WI38 (cell line): ENCODE measurements at regions not wholly inside any gene's neighbourhood (a gene's known extent, or its start where the extent isn't known, plus 50 kb on each side); places are given as distances from the start of the nearest gene placed in this dataset.

Experiments used
- H3K4me3 ChIP-seq: 2 replicates; pipeline ENCODE4 v1.5.1; 2011; ENCODE audit warnings: low read depth, mild to moderate bottlenecking, control low read depth, low read length
- CTCF ChIP-seq: IDR thresholded peaks from 2 replicates; pipeline ENCODE4 v1.5.1; 2012; ENCODE audit warnings: low read depth, mild to moderate bottlenecking, control low read depth, low read length

GRCh38 chr4:33052241-33052640 lies 2332.1 kb downstream of the PCDH7 start:
- TF ChIP-seq CTCF = no peak
- no peak overlapping the region for H3K4me3 ChIP-seq

DNA sequence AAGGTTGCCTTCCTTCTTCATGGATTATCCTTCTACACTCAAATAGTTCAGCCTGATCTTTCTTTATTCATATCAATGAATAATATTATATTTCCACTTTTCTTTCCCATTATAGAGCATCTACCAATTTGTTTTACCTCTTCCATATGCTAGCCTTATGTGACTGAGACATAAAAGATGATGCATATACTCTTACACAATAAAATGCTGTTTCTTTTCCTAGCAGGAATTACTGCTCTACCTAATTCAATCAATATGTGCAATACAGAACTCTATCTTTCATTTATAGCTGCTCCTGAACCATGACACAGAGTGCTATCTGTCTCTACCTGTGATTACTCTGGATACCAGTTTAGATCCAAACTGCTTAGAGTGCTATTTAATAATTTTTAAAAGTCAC lies 2334.0 kb downstream of the PCDH7 start:
- TF ChIP-seq CTCF = no peak
- no peak overlapping the region for H3K4me3 ChIP-seq

DNA sequence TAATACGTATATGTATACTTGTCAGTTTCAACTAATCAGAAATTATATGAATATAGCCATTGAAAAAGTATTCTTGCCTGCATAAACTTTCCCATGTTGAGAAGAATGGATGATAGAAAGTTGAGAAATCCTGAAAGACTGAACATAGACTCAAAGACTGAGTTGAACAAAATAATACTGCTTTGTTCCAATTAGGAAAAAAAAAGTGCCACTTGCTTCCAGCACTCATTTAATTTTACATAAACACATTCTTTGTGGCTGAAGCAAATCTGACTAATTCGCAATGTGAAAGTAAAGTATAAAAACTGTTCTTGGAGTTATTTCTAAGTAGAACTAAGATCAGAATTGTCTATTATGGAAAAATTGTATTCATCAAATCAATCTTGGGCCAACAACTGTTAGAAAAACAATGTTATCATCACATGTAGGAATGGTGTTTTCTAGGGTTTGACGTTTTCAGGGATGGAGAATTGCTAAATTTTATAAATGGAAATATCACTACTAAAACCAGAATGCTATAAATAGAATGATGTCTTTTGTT lies 2334.6 kb downstream of the PCDH7 start:
- no peak overlapping the region for H3K4me3 ChIP-seq
- no peak for TF ChIP-seq CTCF

GRCh38 chr4:33057736-33058135 lies 2337.6 kb downstream of the PCDH7 start:
- H3K4me3 ChIP-seq = no peak overlapping the region
- TF ChIP-seq CTCF = no peak

DNA sequence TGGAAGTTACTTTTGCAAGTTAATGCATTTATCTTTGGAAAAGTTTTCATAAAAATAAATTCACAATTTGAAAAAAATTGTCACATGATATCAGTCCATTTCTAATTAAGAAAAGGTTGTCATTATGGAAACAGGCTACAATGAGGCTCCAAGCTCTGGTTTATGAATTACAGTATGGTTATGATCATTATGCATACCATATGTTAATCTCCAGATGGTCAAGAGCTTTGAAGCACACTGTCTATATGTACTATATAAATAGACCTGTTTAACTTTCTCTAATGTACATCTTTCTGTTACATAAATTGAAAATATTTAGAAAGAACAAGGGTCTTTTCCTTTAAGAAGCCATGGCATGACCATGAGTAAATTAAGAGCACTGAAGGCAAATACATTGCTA lies 2338.8 kb downstream of the PCDH7 start:
- no peak for TF ChIP-seq CTCF
- H3K4me3 ChIP-seq = no peak overlapping the region

DNA sequence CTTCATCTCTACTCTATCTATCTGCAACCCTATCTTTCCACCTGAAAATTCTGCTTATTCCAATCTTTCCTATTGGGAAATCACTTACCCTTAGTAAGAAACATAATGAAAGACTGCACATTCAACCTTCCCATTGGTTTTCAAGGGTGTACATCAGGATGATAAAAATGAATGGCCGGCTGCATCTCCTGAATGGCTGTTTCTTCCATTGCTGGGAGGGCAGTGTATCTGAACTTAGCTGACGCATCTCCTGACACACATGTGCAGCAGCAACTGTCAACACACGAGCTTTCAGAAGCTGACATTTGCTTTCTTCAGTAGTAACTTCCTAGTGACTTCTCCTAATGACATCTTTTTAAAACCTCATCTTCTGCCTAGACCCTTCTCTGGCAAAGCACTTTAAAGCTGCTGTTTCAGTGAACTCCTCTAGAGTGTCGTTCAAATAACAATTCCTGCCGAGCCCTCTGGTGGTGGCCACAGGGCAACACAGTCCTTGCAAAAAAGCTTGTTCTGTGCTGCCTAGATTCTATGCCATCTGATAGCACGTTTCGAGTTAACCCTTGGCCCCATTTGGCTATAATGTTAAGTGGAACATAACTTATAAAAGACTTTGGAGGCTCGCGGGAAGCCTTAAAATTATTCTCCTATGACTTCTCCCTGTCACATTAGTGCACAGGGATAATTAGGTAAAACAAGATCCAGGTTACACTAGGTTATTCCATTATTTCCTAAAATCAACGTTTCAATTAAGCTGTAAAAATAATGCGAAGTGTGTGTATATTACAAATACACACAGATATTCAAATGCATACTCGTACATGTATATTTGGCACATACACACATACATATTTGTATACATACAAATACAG lies 2340.7 kb downstream of the PCDH7 start:
- 0 out of 2 replicates have a peak, but pooled peaks have one; percentile 7 for TF ChIP-seq CTCF

GRCh38 chr4:33061727-33062126 lies 2341.6 kb downstream of the PCDH7 start:
- no peak for TF ChIP-seq CTCF
- no peak overlapping the region for H3K4me3 ChIP-seq

More for the DNA sequence above, 2340.7 kb downstream of the PCDH7 start:
- H3K4me3 ChIP-seq = no peak overlapping the region
